ENCODE measurements at regions not wholly inside any gene's neighbourhood (a gene's known extent, or its start where the extent isn't known, plus 50 kb on each side); places are given as distances from the start of the nearest gene placed in this dataset.

GRCh38 chr1:98374098-98374497 is 287.4 kb upstream of the SNX7 start:
- DNase-seq, result no peak

- DNase-seq, result no peak
These were observed 288.5 kb upstream of the SNX7 start for GRCh38 chr1:98373056-98373455.

- no peak for DNase-seq
These were observed 289.8 kb upstream of the SNX7 start for GRCh38 chr1:98371764-98372163.

GRCh38 chr1:98369463-98369862 is 292.1 kb upstream of the SNX7 start:
- no peak for DNase-seq

- no peak for DNase-seq
These were observed 292.5 kb upstream of the SNX7 start for GRCh38 chr1:98368995-98369394.

- DNase-seq, result no peak
These were observed 294.1 kb upstream of the SNX7 start for GRCh38 chr1:98367426-98367825.

GRCh38 chr1:98366343-98366742 is 295.2 kb upstream of the SNX7 start:
- no peak for DNase-seq

- no peak for DNase-seq
These were observed 297.0 kb upstream of the SNX7 start for GRCh38 chr1:98364544-98364943.

GRCh38 chr1:98360864-98361263 is 300.7 kb upstream of the SNX7 start:
- no peak for DNase-seq

- no peak for DNase-seq
These were observed 305.7 kb upstream of the SNX7 start for GRCh38 chr1:98355656-98356383.

GRCh38 chr1:98352378-98352777 is 309.1 kb upstream of the SNX7 start:
- DNase-seq, result no peak

GRCh38 chr1:98351561-98351960 is 310.0 kb upstream of the SNX7 start:
- DNase-seq, result no peak

- DNase-seq, result no peak
These were observed 316.1 kb upstream of the SNX7 start for GRCh38 chr1:98345417-98345816.

GRCh38 chr1:98344731-98345130 is 316.8 kb upstream of the SNX7 start:
- DNase-seq, result no peak

- DNase-seq, result no peak
These were observed 319.0 kb upstream of the SNX7 start for GRCh38 chr1:98342566-98342965.

- no peak for DNase-seq
These were observed 321.0 kb upstream of the SNX7 start for GRCh38 chr1:98340511-98340910.

- no peak for DNase-seq
These were observed 324.9 kb upstream of the SNX7 start for GRCh38 chr1:98336472-98337083.

GRCh38 chr1:98333936-98334335 is 327.6 kb upstream of the SNX7 start:
- DNase-seq, result no peak

- DNase-seq, result no peak
These were observed 328.1 kb upstream of the SNX7 start for GRCh38 chr1:98333406-98333805.

- DNase-seq, result no peak
These were observed 329.7 kb upstream of the SNX7 start for GRCh38 chr1:98331718-98332311.

- no peak for DNase-seq
These were observed 330.3 kb upstream of the SNX7 start for GRCh38 chr1:98331243-98331642.

GRCh38 chr1:98330224-98330623 is 331.3 kb upstream of the SNX7 start:
- DNase-seq, result no peak

GRCh38 chr1:98328855-98329254 is 332.7 kb upstream of the SNX7 start:
- DNase-seq, result no peak

GRCh38 chr1:98327220-98327861 is 334.2 kb upstream of the SNX7 start:
- DNase-seq, result no peak
